Endothelial cell of umbilical vein (primary cell): ENCODE measurements at regions not wholly inside any gene's neighbourhood (a gene's known extent, or its start where the extent isn't known, plus 50 kb on each side); places are given as distances from the start of the nearest gene placed in this dataset.

Source experiments
- BruUV-seq: library from RNA; stranded (reverse); fragments of 400-500 nt; replicated peaks from 2 replicates; lab custom pipeline; 2021; lab: Mats Ljungman, UMichigan
- CTCF ChIA-PET: fragments of 300-600, 350-600 bp; sonication (Branson Sonifier 250); formaldehyde crosslinking; loops from one replicate; lab custom pipeline; 2021; ENCODE audit warnings: antibody characterized with exemption, inconsistent platforms; lab: Charles Lee
- POLR2A ChIA-PET: fragments of 300-600, 350-600 bp; sonication (Branson Sonifier 250); formaldehyde crosslinking; loops from one replicate; lab custom pipeline; 2021; ENCODE audit warnings: antibody characterized with exemption, inconsistent platforms; lab: Charles Lee
- DNase-seq: peaks from one replicate; pipeline ENCODE4 v3.0.0-alpha.2; 2011; ENCODE audit warnings: low read depth, low spot score
- FAIRE-seq: peaks from 2 replicates; lab custom pipeline; 2011; peaks lifted over from hg19 to GRCh38; lab: Jason Lieb, UNC
- H2AFZ ChIP-seq: 2 replicates; pipeline ENCODE4 v1.6.0; 2012; ENCODE audit warnings: low read depth, low read length, control low read depth, inconsistent platforms
- H3K27ac ChIP-seq: 2 replicates; pipeline ENCODE4 v1.5.1; 2011; ENCODE audit warnings: low read depth, mild to moderate bottlenecking, control low read depth, low read length, moderate library complexity; ENCODE audit not compliant: insufficient read depth
- H3K27me3 ChIP-seq, 2 experiments: 2 replicates each; pipeline versions ENCODE4 v1.6.0 to v1.6.1; 2011; ENCODE audit warnings: low read length in 2 of 2, mixed read lengths in 1 of 2; ENCODE audit not compliant: control insufficient read depth in 2 of 2, insufficient read depth in 2 of 2
- H3K36me3 ChIP-seq, 2 experiments: 2 replicates in 1 of 2; 3 replicates in 1 of 2; pipeline ENCODE4 v1.5.1; 2011; ENCODE audit warnings: low read length in 2 of 2, mild to moderate bottlenecking in 1 of 2, moderate library complexity in 1 of 2; ENCODE audit not compliant: control insufficient read depth in 2 of 2, insufficient read depth in 2 of 2; ENCODE audit errors: extremely low read depth in 1 of 2
- H3K4me1 ChIP-seq: 3 replicates; pipeline ENCODE4 v1.5.1; 2011; ENCODE audit warnings: mild to moderate bottlenecking, low read length; ENCODE audit not compliant: control insufficient read depth, insufficient read depth; ENCODE audit errors: extremely low read depth
- H3K4me2 ChIP-seq: 2 replicates; pipeline ENCODE4 v1.6.1; 2011; ENCODE audit warnings: low read length, control low read depth, mixed read lengths; ENCODE audit not compliant: insufficient read depth
- H3K4me3 ChIP-seq, 3 experiments: fragments of 200-600 bp in 1 of 3; sonication (generic), shearing (Covaris generic) in 1 of 3; replicated peaks in 1 of 3; 2 replicates each; pipeline ENCODE4 v1.5.1; 2011 to 2016; ENCODE audit warnings: control low read depth in 3 of 3, low read length in 3 of 3, mild to moderate bottlenecking in 2 of 3, inconsistent platforms in 1 of 3, low read depth in 1 of 3, moderate library complexity in 1 of 3; ENCODE audit not compliant: insufficient read depth in 1 of 3
- H3K79me2 ChIP-seq: 2 replicates; pipeline ENCODE4 v1.6.0; 2012; ENCODE audit warnings: low read length, inconsistent platforms; ENCODE audit not compliant: control insufficient read depth, insufficient read depth
- H3K9ac ChIP-seq: replicated peaks from 2 replicates; pipeline ENCODE3; 2011; ENCODE audit warnings: low read length, control low read depth; ENCODE audit not compliant: insufficient read depth; ENCODE audit errors: extremely low read depth
- H3K9me1 ChIP-seq: replicated peaks from 3 replicates; pipeline ENCODE4 v1.6.0; 2011; ENCODE audit warnings: mild to moderate bottlenecking, low read length; ENCODE audit not compliant: control insufficient read depth, insufficient read depth; ENCODE audit errors: extremely low read depth
- H3K9me3 ChIP-seq: replicated peaks from 2 replicates; pipeline ENCODE4 v1.5.1; 2012; ENCODE audit warnings: low read length, inconsistent platforms; ENCODE audit not compliant: control insufficient read depth, insufficient read depth
- H4K20me1 ChIP-seq: replicated peaks from 2 replicates; pipeline ENCODE3; 2011; ENCODE audit warnings: mild to moderate bottlenecking, low read length; ENCODE audit not compliant: control insufficient read depth, insufficient read depth; ENCODE audit errors: extremely low read depth
- CTCF ChIP-seq, 2 donors: IDR thresholded peaks; 1 replicate in 1 of 2; 2 replicates in 1 of 2; pipeline ENCODE4 v1.5.1; 2011; ENCODE audit warnings: low read length in 2 of 2, mild to moderate bottlenecking in 2 of 2, moderate library complexity in 2 of 2, control low read depth in 1 of 2, inconsistent platforms in 1 of 2, low read depth in 1 of 2; ENCODE audit not compliant: insufficient read depth in 1 of 2; ENCODE audit errors: extremely low read depth in 1 of 2
- EZH2 ChIP-seq: IDR thresholded peaks from 2 replicates; pipeline ENCODE4 v1.6.1; 2012; ENCODE audit warnings: borderline replicate concordance, low read depth, mild to moderate bottlenecking, moderate library complexity, low read length, inconsistent platforms; ENCODE audit not compliant: severe bottlenecking
- FOS ChIP-seq: IDR thresholded peaks from 2 replicates; pipeline ENCODE4 v1.6.1; 2011; ENCODE audit warnings: mild to moderate bottlenecking, low read length, moderate library complexity, borderline replicate concordance; ENCODE audit not compliant: insufficient read depth
- GATA2 ChIP-seq: IDR thresholded peaks from 2 replicates; pipeline ENCODE4 v1.7.0; 2011; ENCODE audit warnings: low read depth, mild to moderate bottlenecking, moderate library complexity, mixed read lengths, low read length; ENCODE audit not compliant: insufficient read length, insufficient read depth
- JUN ChIP-seq: IDR thresholded peaks from 2 replicates; pipeline ENCODE4 v1.6.1; 2011; ENCODE audit warnings: borderline replicate concordance, low read depth; ENCODE audit not compliant: insufficient read length, insufficient read depth
- MAX ChIP-seq: IDR thresholded peaks from 2 replicates; pipeline ENCODE4 v1.6.1; 2011; ENCODE audit not compliant: insufficient read depth, insufficient read length
- MYC ChIP-seq: IDR thresholded peaks from one replicate; pipeline ENCODE4 v1.6.1; 2011; ENCODE audit warnings: mild to moderate bottlenecking, low read depth, low read length
- POLR2A ChIP-seq: IDR thresholded peaks from 2 replicates; pipeline ENCODE4 v1.6.1; 2012; ENCODE audit warnings: low read depth, mild to moderate bottlenecking, control low read depth, low read length
- POLR2AphosphoS5 ChIP-seq: IDR thresholded peaks from 2 replicates; pipeline ENCODE4 v1.6.1; 2012; ENCODE audit warnings: low read depth, mild to moderate bottlenecking, control low read depth, low read length, moderate library complexity; ENCODE audit not compliant: insufficient read depth
- dilution Hi-C: fragments of 300-500 bp; cut with MboI; formaldehyde crosslinking; loops from one replicate; pipeline ENCODE4 v1.15.0; 2019; ENCODE audit warnings: low sequenced_read_pairs; ENCODE audit not compliant: extremely low pct_ligation_motif_present
- intact Hi-C: fragments of 100-400 bp; cut with micrococcal nuclease; formaldehyde crosslinking; loops from one replicate; pipeline ENCODE4 v1.10.0; 2022

DNA sequence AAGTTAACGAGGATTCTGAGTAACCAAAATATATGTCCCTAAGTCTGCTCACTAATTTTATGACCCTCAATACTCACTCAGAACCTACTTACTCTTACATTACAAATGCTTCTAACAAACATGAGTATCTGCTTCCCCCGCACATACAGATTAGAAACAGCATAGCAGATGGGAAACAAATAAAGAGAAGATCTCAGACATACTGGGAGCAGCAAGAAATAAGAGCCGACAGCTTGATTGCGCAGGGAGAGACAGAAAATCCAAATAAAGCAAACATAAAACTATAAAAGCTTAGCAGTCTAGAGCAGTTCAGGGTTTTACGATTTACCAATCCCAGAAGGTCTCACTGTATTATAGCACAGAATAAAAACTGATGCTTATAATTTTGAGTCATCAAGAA is 89.1 kb upstream of the DBX1 start:
- H3K27me3 ChIP-seq, result peaks cover 17 to 44% of the 10 kb centered on the region in 2 experiments
- FAIRE-seq, result no peak

More for the DNA sequence above, 89.1 kb upstream of the DBX1 start:
- Histone ChIP-seq H3K9ac (no peak overlapping the region), H2AFZ (no peak overlapping the region), H3K4me3 (no peak overlapping the region), H3K36me3 (no peaks in the 10 kb centered on the region), H3K9me3 (no peaks in the 10 kb centered on the region), H3K4me1 (no peaks in the 10 kb centered on the region), H4K20me1 (no peaks in the 10 kb centered on the region), H3K4me2 (no peak overlapping the region), H3K27ac (no peak overlapping the region), H3K79me2 (no peaks in the 10 kb centered on the region), H3K9me1 (no peaks in the 10 kb centered on the region)
- ChIA-PET CTCF (interaction anchor here (1.2 kb wide), 1 partner anchor 121 kb away, joined by 3 read pairs; no protein-coding TSS in a partner anchor), POLR2A (no interaction called here)
- no peak for DNase-seq
- TF ChIP-seq FOS (no peak), MAX (no peak), EZH2 (no peak), POLR2A (no peak), CTCF (IDR thresholded peaks at IDR 0.05; ENCODE audit: extremely low read depth in 1 of 2, insufficient read depth in 1 of 2, low read depth in 1 of 2, low read length in 2 of 2) (no peak), JUN (no peak), GATA2 (no peak), POLR2AphosphoS5 (no peak), MYC (no peak)
- BruUV-seq, result no TSS peak
- intact Hi-C loops, result no loop called here
- dilution Hi-C loops, result no loop called here
